NT2/D1 (cell line): ENCODE measurements at regions not wholly inside any gene's neighbourhood (a gene's known extent, or its start where the extent isn't known, plus 50 kb on each side); places are given as distances from the start of the nearest gene placed in this dataset.
A peak's percentile ranks its signal among the peaks of the same experiment; 100 is the strongest.

Experiments used
- DNase-seq: peaks from one replicate; pipeline ENCODE4 v3.0.0-alpha.2; 2011; ENCODE audit warnings: low read depth, low spot score
- H3K27me3 ChIP-seq: 2 replicates; pipeline ENCODE4 v1.6.0; 2011; ENCODE audit warnings: mild to moderate bottlenecking; ENCODE audit not compliant: insufficient read length, insufficient read depth
- H3K36me3 ChIP-seq: 2 replicates; pipeline ENCODE4 v1.6.1; 2011; ENCODE audit warnings: mild to moderate bottlenecking, low read length, mixed read lengths; ENCODE audit not compliant: insufficient read depth, insufficient read length
- H3K4me1 ChIP-seq: 2 replicates; pipeline ENCODE4 v1.5.1; 2011; ENCODE audit not compliant: insufficient read depth, insufficient read length
- H3K4me3 ChIP-seq: 2 replicates; pipeline ENCODE4 v1.5.1; 2011; ENCODE audit warnings: low read depth; ENCODE audit not compliant: insufficient read length
- H3K9ac ChIP-seq: 2 replicates; pipeline ENCODE4 v1.6.0; 2011; ENCODE audit warnings: low read depth; ENCODE audit not compliant: insufficient read length
- H3K9me3 ChIP-seq: 2 replicates; pipeline ENCODE4 v1.5.1; 2011; ENCODE audit warnings: mild to moderate bottlenecking, low read length; ENCODE audit not compliant: insufficient read depth
- SUZ12 ChIP-seq: IDR thresholded peaks from 2 replicates; pipeline ENCODE4 v1.6.1; 2011; ENCODE audit not compliant: insufficient read length, insufficient read depth; ENCODE audit errors: extremely low read depth
- YY1 ChIP-seq: IDR thresholded peaks from 2 replicates; pipeline ENCODE4 v1.6.1; 2011; ENCODE audit not compliant: insufficient read length, insufficient read depth
- ZNF274 ChIP-seq: IDR thresholded peaks from 2 replicates; pipeline ENCODE4 v1.6.1; 2011; ENCODE audit warnings: mild to moderate bottlenecking, low read depth, low read length

DNA sequence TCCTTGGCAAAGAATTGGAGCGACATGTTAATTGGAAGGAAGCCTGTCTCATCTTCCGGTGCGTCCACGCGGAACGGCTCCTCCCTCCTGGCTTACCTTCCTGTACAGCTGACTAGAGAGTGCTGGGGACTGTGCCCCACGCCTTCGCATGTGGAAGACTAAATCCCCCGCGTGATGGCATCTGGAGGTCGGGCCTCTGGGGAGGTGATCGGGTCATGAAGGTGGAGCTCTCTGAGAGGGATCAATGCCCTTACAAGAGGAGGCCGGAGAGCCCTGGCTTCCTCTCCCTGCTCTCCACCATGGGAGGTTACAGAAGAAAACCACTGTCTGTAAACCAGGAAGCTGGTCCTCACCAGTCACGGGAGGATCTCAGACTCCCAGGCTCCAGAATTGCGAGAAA lies 104.1 kb upstream of the OTOS start:
- H3K27me3 ChIP-seq = no peaks in the 10 kb centered on the region
- no peaks in the 10 kb centered on the region for H3K9me3 ChIP-seq
- H3K36me3 ChIP-seq = no peaks in the 10 kb centered on the region
- TF ChIP-seq ZNF274 (no peak), YY1 (no peak), SUZ12 (no peak)
- H3K4me1 ChIP-seq = peaks cover 10% of the 10 kb centered on the region
- H3K4me3 ChIP-seq = no peak overlapping the region
- no peak overlapping the region for H3K9ac ChIP-seq
- no peak for DNase-seq

DNA sequence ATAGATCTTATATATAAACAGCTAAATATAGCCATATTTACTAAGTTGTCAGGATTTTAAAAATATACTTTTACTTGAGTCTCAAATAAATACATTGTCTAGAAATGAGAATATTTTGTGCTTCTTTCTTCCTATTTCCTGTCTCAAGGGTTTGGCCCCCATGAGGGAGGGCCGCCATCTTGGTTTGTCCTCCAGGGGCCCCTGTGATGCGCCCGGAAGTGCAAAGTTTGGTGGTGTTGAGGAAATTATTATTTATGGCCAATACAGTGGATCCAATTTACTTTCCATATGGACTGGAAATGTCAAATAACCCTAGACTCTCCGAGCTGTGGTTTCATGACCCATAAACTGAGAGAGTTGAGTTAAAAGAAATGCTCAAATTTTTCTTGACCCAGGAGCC lies 104.7 kb upstream of the OTOS start:
- H3K4me3 ChIP-seq = no peak overlapping the region
- peaks cover 16% of the 10 kb centered on the region for H3K4me1 ChIP-seq
- no peak for DNase-seq
- H3K36me3 ChIP-seq = no peaks in the 10 kb centered on the region
- H3K27me3 ChIP-seq = no peaks in the 10 kb centered on the region
- no peak overlapping the region for H3K9ac ChIP-seq
- TF ChIP-seq YY1 (no peak), SUZ12 (no peak), ZNF274 (no peak)
- no peaks in the 10 kb centered on the region for H3K9me3 ChIP-seq

DNA sequence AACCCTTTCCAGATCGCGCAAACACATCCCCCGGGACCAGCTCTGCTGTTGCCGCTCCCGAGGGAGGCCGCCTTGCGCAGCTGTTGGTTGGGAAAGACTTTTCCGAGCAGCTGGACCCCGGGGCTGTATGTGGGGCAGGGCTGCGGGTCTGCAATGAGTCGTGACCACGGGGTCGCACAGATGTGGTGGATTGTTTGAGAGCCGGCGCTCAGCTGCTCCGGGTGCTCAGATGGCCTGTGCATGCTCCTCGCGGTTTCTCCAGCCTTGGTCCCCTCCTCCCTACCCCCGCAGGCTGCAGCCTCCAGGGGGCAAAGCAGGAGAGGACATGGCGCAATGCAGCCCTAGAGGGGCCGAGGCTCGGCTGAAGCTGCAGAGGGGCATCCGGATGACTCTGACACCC lies 105.2 kb upstream of the OTOS start:
- no peak overlapping the region for H3K4me3 ChIP-seq
- no peak for DNase-seq

GRCh38 chr2:240246173-240246820 lies 105.8 kb upstream of the OTOS start:
- peaks cover 26% of the 10 kb centered on the region for H3K4me1 ChIP-seq
- no peak overlapping the region for H3K4me3 ChIP-seq
- H3K27me3 ChIP-seq = no peaks in the 10 kb centered on the region
- H3K9ac ChIP-seq = no peak overlapping the region
- no peak for DNase-seq
- TF ChIP-seq ZNF274 = no peak
- no peaks in the 10 kb centered on the region for H3K36me3 ChIP-seq
- H3K9me3 ChIP-seq = no peaks in the 10 kb centered on the region

More for the DNA sequence above, 105.2 kb upstream of the OTOS start:
- Histone ChIP-seq H3K9ac (no peak overlapping the region), H3K4me1 (peaks cover 21% of the 10 kb centered on the region), H3K36me3 (no peaks in the 10 kb centered on the region), H3K9me3 (no peaks in the 10 kb centered on the region), H3K27me3 (no peaks in the 10 kb centered on the region)
- TF ChIP-seq YY1 (no peak), ZNF274 (no peak), SUZ12 (no peak)

- no peak for DNase-seq
- Histone ChIP-seq H3K9ac (no peak overlapping the region), H3K36me3 (no peaks in the 10 kb centered on the region), H3K4me1 (peaks cover 30% of the 10 kb centered on the region), H3K4me3 (no peak overlapping the region), H3K9me3 (no peaks in the 10 kb centered on the region), H3K27me3 (no peaks in the 10 kb centered on the region)
- TF ChIP-seq YY1 = no peak
- no peak for TF ChIP-seq ZNF274
These were observed 106.9 kb upstream of the OTOS start for GRCh38 chr2:240247241-240247867.

DNA sequence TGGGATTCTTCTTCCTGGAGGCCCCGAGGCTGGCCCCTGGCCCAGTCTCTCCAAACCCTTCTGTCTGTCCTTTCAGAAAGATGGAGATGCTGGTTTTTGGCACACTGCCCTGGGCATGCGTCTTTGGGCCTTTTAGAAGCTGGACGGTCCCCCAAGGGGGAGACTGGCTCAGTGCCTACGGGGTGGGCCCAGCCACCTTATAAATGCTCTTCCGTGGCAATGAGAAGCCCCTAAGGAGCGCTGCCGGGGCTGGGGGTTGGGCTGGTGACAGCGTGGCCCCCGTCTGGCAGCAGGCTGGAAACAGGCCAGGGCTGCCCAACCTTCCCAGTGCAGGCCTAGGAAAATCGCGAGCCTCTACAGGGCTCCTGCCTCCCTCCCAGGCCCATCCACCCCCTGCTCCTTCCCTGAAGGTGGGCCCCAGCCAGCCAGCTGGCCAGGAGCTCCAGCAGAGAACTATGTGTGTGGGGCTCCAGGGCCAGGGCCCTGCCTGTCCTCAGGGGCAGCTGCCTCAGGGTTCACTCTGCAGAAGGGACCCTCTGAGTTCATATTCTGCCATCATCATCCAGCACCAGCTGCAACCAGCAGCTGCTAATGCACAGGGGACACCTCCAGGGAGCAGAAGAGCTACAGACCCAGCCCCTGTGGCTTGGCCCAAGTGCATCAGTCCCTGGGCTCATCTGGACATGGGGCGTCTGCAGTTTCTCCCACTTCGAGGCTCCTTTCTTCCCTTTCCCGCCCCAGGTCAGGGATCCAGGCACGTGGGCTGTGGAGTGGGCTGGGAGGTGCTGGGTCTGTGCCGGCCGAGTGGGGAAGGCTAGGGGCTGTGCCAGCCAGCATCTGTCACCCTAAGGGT lies 107.6 kb upstream of the OTOS start:
- Histone ChIP-seq H3K27me3 (no peaks in the 10 kb centered on the region), H3K9me3 (no peaks in the 10 kb centered on the region), H3K36me3 (no peaks in the 10 kb centered on the region), H3K4me1 (peaks cover 35% of the 10 kb centered on the region), H3K4me3 (no peak overlapping the region), H3K9ac (peak overlapping the region; percentile 36)
- DNase-seq = no peak
- TF ChIP-seq ZNF274 (no peak), SUZ12 (no peak), YY1 (no peak)

DNA sequence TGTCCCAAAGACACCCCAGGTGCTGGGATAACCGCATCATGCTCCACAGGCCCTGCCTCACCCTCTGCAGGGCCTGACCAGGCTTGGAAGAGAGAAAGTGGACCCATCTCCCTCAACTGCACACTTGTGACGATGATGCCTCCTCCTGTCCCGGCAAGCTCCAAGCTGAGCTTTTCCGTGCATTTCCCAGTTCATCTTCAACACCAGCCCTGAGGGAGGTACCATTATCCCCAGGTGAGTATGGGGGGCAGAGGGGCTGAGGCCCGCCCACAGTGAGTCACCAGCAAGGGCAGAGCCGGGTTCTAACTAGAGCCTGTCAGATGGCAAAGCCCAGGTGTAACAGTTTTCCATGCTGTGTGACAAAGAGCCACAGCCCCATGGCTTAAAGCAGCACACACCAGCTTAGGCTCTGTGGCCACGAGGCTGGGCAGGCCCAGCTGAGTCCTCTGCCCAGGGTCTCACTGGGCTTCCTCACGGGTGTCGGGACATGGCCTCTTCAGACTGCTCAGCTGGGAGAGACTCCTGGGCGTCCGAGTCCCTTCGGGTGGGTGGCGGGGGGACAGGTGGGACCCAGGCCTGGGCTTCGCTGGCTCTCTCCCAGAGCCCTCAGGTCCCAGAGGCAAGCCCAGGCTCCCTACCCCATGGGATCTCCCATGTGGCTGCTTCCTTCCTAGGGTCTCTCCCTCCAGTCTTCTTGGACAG lies 108.4 kb upstream of the OTOS start:
- H3K36me3 ChIP-seq = no peaks in the 10 kb centered on the region
- no peak overlapping the region for H3K4me3 ChIP-seq
- TF ChIP-seq ZNF274 (no peak), SUZ12 (no peak), YY1 (no peak)
- no peak overlapping the region for H3K9ac ChIP-seq
- peaks cover 35% of the 10 kb centered on the region for H3K4me1 ChIP-seq
- DNase-seq = no peak
- H3K9me3 ChIP-seq = no peaks in the 10 kb centered on the region
- H3K27me3 ChIP-seq = no peaks in the 10 kb centered on the region
